K562 (cell line): ENCODE measurements at regions not wholly inside any gene's neighbourhood (a gene's known extent, or its start where the extent isn't known, plus 50 kb on each side); places are given as distances from the start of the nearest gene placed in this dataset.

Experiments
- BHLHE40 ChIP-seq: IDR thresholded peaks from 2 replicates; pipeline ENCODE4 v1.6.1; 2011; ENCODE audit warnings: low read length, improper control_type of control experiment
- CBFA2T2 ChIP-seq: fragments of 450-650 bp; conservative IDR thresholded peaks from 2 replicates; pipeline ENCODE4 v1.6.1; 2017; ENCODE audit warnings: mild to moderate bottlenecking
- CHD1 ChIP-seq: fragments of 200-600 bp; sonication (generic); IDR thresholded peaks from one replicate; pipeline ENCODE4 v1.6.1; 2012; ENCODE audit warnings: mild to moderate bottlenecking, moderate library complexity, low read length, inconsistent platforms
- CREBBP ChIP-seq: IDR thresholded peaks from one replicate; pipeline ENCODE4 v1.6.1; 2012; ENCODE audit warnings: low read depth, mild to moderate bottlenecking, control low read depth, inconsistent platforms, low read length
- ELK1 ChIP-seq: sonication (generic); formaldehyde crosslinking; IDR thresholded peaks from 2 replicates; pipeline ENCODE4 v1.8.1; 2022; ENCODE audit warnings: missing genetic modification reagents
- ETV1 ChIP-seq: fragments of 450-650 bp; conservative IDR thresholded peaks from 2 replicates; pipeline ENCODE4 v1.6.1; 2016; ENCODE audit warnings: missing genetic modification characterization, control low read depth, low read depth, missing compliant biosample characterization
- FOXJ2 ChIP-seq: fragments of 200-800 bp; sonication (Bioruptor generic); IDR thresholded peaks from 2 replicates; pipeline ENCODE4 v1.6.1; 2016; ENCODE audit warnings: missing genetic modification characterization, missing compliant biosample characterization
- GTF2B ChIP-seq: IDR thresholded peaks from 2 replicates; pipeline ENCODE4 v1.6.1; 2011; ENCODE audit not compliant: insufficient read length; ENCODE audit errors: extremely low read depth
- HNRNPUL1 ChIP-seq: fragments of 200-400 bp; formaldehyde crosslinking; IDR thresholded peaks from 2 replicates; pipeline ENCODE4 v1.6.1; 2017; ENCODE audit warnings: low read length
- ILK ChIP-seq: fragments of 450-650 bp; IDR thresholded peaks from 2 replicates; pipeline ENCODE4 v1.6.1; 2016; ENCODE audit warnings: missing genetic modification characterization, low read depth, mild to moderate bottlenecking, missing compliant biosample characterization, moderate library complexity, borderline replicate concordance
- MYBL2 ChIP-seq, 2 experiments: fragments of 450-650 bp in 1 of 2; sonication (generic) in 1 of 2; formaldehyde crosslinking in 1 of 2; IDR thresholded peaks; 2 replicates each; pipeline versions ENCODE4 v1.6.1 to v1.8.1; 2017 to 2022; ENCODE audit warnings: borderline replicate concordance in 1 of 2, inconsistent platforms in 1 of 2, low read depth in 1 of 2, mild to moderate bottlenecking in 1 of 2, missing genetic modification reagents in 1 of 2, moderate library complexity in 1 of 2
- NCOA4 ChIP-seq: fragments of 450-650 bp; IDR thresholded peaks from 2 replicates; pipeline ENCODE4 v1.6.1; 2018; ENCODE audit warnings: mild to moderate bottlenecking; ENCODE audit not compliant: partially characterized antibody
- POLR2A ChIP-seq: fragments of 450-650 bp; conservative IDR thresholded peaks from 2 replicates; pipeline ENCODE4 v1.6.1; 2016
- POLR3A ChIP-seq: IDR thresholded peaks from 2 replicates; pipeline ENCODE4 v1.6.1; 2011; ENCODE audit warnings: borderline replicate concordance, mild to moderate bottlenecking, moderate library complexity; ENCODE audit not compliant: insufficient read length, insufficient read depth; ENCODE audit errors: extremely low read depth
- RAD51 ChIP-seq: fragments of 450-650 bp; IDR thresholded peaks from 2 replicates; pipeline ENCODE4 v1.7.1; 2016; ENCODE audit warnings: low read depth, mild to moderate bottlenecking, borderline replicate concordance
- RBM15 ChIP-seq: fragments of 200-400 bp; formaldehyde crosslinking; IDR thresholded peaks from 2 replicates; pipeline ENCODE4 v1.6.1; 2018; ENCODE audit warnings: mild to moderate bottlenecking, low read length, moderate library complexity; ENCODE audit not compliant: insufficient read depth
- ZNF239 ChIP-seq: fragments of 250-450 bp; sonication (Bioruptor Pico); IDR thresholded peaks from 2 replicates; pipeline ENCODE4 v1.4.0; 2020; ENCODE audit warnings: mild to moderate bottlenecking
- ZNF384 ChIP-seq: IDR thresholded peaks from 2 replicates; pipeline ENCODE4 v1.6.1; 2012; ENCODE audit warnings: low read depth, low read length, improper control_type of control experiment
- ZNF668 ChIP-seq: fragments of 250-450 bp; sonication (Bioruptor Pico); IDR thresholded peaks from 2 replicates; pipeline ENCODE4 v1.8.0; 2022; ENCODE audit warnings: mild to moderate bottlenecking, inconsistent platforms
- ZNF699 ChIP-seq: fragments of 250-450 bp; sonication (Bioruptor Pico); IDR thresholded peaks from 2 replicates; pipeline ENCODE4 v1.8.0; 2021; ENCODE audit warnings: mild to moderate bottlenecking, moderate library complexity; ENCODE audit not compliant: insufficient replicate concordance
- ZNF740 ChIP-seq, 3 experiments: fragments of 200-800 bp in 1 of 3; sonication (Bioruptor generic) in 1 of 3; sonication (generic) in 1 of 3; formaldehyde crosslinking in 1 of 3; IDR thresholded peaks; 2 replicates each; pipeline versions ENCODE4 v1.6.1 to v1.8.0; 2016 to 2022; ENCODE audit warnings: mild to moderate bottlenecking in 2 of 3, missing compliant biosample characterization in 2 of 3, missing genetic modification characterization in 2 of 3, missing genetic modification reagents in 1 of 3
- ZNF830 ChIP-seq: fragments of 250-450 bp; sonication (Bioruptor Pico); IDR thresholded peaks from 2 replicates; pipeline ENCODE4 v1.5.0; 2021; ENCODE audit warnings: mild to moderate bottlenecking
- TF ChIP-seq, protein P1 (sequence below): fragments of 450-650 bp; IDR thresholded peaks from 2 replicates; pipeline ENCODE4 v1.6.1; 2016; ENCODE audit warnings: low read depth, mild to moderate bottlenecking, moderate library complexity
- TF ChIP-seq, protein P2 (sequence below): IDR thresholded peaks from 2 replicates; pipeline ENCODE4 v1.6.1; 2014; ENCODE audit warnings: antibody characterized with exemption

DNA sequence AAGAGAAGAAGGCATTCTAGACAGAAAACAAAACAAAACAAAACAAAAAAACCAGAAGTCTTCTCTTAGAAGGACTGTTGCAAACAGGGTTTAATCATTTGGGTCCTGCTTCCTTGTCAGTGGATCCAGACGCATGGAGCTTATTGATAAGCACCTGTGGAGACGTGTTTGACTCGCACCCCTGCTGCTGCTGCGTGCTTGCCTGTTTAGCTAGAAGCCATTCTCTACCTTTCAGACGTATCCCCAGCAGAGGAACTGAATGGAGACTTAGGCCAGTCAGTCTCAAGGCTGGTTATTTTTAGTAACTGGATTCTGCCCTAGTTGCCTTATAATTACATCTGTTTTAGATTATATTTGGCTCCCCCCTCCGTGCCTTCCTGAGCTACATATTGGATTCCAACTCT lies 186.1 kb upstream of the EEA1 start (continued):
- no peak for TF ChIP-seq HNRNPUL1
- TF ChIP-seq, protein P1, sequence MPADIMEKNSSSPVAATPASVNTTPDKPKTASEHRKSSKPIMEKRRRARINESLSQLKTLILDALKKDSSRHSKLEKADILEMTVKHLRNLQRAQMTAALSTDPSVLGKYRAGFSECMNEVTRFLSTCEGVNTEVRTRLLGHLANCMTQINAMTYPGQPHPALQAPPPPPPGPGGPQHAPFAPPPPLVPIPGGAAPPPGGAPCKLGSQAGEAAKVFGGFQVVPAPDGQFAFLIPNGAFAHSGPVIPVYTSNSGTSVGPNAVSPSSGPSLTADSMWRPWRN: 0 out of 2 replicates have a peak, but pooled peaks have one; percentile 56
- no peak for TF ChIP-seq RBM15
- TF ChIP-seq RAD51: no peak
- TF ChIP-seq, protein P2, sequence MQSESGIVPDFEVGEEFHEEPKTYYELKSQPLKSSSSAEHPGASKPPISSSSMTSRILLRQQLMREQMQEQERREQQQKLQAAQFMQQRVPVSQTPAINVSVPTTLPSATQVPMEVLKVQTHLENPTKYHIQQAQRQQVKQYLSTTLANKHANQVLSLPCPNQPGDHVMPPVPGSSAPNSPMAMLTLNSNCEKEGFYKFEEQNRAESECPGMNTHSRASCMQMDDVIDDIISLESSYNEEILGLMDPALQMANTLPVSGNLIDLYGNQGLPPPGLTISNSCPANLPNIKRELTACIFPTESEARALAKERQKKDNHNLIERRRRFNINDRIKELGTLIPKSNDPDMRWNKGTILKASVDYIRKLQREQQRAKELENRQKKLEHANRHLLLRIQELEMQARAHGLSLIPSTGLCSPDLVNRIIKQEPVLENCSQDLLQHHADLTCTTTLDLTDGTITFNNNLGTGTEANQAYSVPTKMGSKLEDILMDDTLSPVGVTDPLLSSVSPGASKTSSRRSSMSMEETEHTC: no peak
- TF ChIP-seq MYBL2 (IDR thresholded peaks at IDR 0.05; ENCODE audit: low read depth): no peak
- TF ChIP-seq MYBL2 (CRISPR knock-in tag; IDR thresholded peaks at IDR 0.05; ENCODE audit: borderline replicate concordance): no peak
- 0 out of 2 replicates have a peak, but pooled peaks have one; percentile 30 for TF ChIP-seq BHLHE40
- no peak for TF ChIP-seq ZNF668 (CRISPR knock-in tag)
- peak; percentile 96 for TF ChIP-seq CBFA2T2
- TF ChIP-seq ZNF699: no peak
- TF ChIP-seq FOXJ2: no peak
- no peak for TF ChIP-seq GTF2B
- no peak for TF ChIP-seq ZNF239 (CRISPR knock-in tag)
- no peak for TF ChIP-seq ILK (tag)
- no peak for TF ChIP-seq CHD1
- TF ChIP-seq NCOA4: no peak
- no peak for TF ChIP-seq ELK1 (CRISPR knock-in tag)
- 0 out of 2 replicates have a peak, but pooled peaks have one; percentile 28 for TF ChIP-seq ZNF384
- TF ChIP-seq CREBBP: no peak
- no peak for TF ChIP-seq POLR3A
- TF ChIP-seq ETV1 (tag): no peak
- no peak for TF ChIP-seq POLR2A
- no peak for TF ChIP-seq ZNF830 (CRISPR knock-in tag)
- no peak for TF ChIP-seq ZNF740 (CRISPR knock-in tag; IDR thresholded peaks at IDR 0.05)
- TF ChIP-seq ZNF740 (tag; IDR thresholded peaks at IDR 0.05): no peak
